ENCODE measurements at regions not wholly inside any gene's neighbourhood (a gene's known extent, or its start where the extent isn't known, plus 50 kb on each side); places are given as distances from the start of the nearest gene placed in this dataset.
A peak's percentile ranks its signal among the peaks of the same experiment; 100 is the strongest.

DNA sequence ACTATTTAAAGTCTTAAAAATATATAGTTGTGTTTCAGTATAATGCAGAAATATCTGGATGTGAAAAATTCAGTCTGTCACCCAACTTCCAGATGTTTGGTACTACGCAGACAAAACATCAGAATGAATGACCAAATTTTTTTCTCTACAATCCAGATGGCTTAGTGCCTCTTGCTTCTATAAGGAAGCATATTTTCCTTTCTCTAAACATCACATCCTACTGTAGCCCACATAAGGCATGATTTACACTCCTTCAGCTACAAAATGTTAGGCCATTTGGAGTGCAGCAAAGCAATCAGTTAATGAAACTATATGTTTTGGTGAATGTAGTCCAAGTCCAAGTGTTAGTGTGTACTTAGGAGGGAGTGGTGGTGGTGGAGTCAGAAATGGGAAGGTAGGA is 162.9 kb upstream of the SIX2 start:
- DNase-seq: no peak

DNA sequence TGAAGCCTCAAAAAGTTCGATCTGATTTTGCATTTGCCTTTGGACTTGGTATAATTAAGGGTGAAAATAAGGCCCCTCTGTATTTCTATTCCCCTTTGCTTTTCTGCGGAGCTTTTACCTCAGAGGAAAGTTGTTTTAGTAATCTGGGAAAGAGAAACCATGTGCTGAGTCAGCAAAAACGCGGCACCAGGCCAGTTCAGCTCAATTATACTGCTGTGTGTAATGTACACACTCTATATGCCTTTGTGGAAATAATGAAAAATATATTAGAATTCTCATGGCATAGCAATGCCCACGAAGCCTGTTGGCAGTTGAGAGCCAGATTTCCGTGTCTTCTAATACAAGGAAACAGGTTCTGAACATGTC is 161.9 kb upstream of the SIX2 start:
- no peak for DNase-seq

DNA sequence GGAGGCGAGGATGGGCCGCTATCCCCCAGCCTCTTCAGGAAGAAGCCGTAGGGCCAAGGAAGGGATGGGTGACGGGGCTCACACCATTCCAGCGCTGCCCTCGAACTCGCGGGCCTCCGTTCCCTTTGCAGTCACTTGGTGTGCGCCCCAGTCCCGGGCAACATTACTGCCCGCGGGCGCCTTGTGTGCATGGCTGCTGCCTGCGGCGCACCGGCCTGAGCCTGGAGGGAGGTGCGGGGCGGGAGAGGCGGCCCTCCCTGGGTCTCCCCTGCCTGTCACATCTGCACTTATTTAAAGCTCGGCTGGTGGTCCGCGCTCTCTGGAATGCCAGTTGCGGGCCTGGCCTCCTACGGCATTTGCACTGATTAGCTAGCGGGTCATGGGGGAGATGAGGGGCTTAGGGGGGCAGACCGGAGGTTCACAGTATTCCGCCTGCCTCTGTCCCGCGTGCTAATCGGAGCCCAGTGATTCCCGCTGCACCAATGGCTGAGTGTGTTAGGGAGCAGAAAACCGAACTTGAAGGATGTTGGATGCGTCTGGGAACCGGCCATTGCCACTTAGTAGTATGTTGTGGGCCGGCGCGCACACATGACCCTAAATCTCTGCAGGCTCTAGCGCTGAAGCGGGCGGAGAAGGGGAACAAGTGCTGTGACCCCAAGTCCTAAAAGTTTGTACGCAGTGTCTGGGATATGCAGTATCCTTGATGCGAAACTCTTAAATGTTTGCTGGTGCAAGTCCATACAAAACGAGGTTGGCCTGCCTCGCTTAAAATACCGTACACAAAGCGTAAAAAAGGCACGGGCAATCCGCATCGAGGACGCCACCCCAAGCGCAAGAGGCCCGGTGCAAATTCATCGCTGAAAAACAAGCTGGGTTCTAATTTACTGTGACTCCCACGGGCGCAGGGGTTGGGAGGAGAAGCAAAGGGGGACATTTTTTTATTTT is 161.2 kb upstream of the SIX2 start:
- no peak for DNase-seq

DNA sequence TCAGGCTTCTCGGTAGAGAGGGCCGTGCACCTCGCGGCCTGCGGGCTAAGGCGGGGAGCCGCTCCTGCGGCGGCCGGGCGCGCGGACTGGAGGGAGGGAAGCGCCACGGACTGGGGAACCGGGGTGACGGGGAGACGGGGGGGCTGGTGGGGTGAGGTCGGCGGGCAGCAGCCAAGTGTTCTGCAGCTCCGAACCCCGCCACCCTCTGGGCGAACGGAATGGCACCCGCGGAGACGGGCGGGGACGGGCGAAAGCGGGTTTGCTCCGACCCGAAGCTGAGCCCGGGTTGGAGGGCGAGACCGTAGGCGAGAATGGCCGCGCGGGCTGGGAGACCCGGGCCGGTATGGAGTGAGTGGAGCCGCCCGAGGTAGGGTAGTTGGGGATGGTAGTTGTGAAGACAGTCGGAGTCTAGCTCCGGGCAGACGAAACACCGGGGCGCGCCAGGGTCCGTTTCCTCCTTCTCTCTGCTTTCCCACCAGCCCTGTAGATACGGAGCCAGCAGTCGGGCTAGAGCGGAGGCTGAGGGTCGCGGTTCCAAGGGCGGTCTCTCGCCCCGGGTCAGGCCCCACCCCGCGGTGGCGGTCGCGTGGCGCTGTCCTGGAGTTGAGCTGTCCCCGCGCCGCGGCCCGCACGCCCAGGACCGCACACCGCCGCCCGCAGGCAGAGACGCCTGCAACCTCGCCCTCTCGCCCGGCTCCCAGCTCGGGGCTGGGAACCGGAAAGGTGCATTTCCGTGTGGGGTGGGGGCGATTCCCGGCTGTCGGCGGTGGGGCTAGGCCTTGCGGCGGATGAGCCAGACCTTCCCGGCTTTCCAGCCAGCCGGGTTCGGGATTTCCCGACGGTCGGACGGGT is 160.3 kb upstream of the SIX2 start:
- DNase-seq: peak; percentile 28

DNA sequence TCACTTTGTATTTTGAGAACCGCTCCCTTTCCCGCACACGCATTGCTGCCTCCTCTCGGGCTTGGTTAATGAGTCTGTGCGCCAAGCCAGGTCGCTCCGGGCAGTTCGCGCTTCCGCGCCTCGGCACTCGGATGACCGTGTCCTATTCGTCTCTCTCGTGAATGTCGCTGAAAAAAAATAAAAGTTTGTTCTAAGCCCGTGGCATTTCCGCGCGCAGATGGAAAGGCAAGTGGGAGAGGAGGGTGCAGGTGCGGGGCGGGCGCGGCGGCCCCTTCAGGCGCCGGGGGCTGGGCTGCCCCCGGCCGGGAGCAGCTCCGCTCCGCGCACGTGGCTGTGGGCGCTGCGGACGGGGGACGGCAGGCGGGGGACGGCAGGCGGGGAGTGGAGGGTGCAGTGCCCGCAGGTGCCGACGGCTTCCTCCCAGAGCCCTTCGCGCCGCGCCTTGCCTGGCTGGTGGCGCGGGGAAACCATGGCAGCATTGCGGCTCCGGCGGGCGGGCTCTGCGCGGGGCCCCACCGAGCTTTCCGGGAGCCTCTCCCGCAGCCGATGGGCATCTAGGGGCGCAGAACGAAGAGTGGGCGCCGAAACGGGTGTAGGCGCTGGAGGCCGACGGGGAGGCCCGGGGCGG is 159.6 kb upstream of the SIX2 start:
- peak; percentile 24 for DNase-seq

DNA sequence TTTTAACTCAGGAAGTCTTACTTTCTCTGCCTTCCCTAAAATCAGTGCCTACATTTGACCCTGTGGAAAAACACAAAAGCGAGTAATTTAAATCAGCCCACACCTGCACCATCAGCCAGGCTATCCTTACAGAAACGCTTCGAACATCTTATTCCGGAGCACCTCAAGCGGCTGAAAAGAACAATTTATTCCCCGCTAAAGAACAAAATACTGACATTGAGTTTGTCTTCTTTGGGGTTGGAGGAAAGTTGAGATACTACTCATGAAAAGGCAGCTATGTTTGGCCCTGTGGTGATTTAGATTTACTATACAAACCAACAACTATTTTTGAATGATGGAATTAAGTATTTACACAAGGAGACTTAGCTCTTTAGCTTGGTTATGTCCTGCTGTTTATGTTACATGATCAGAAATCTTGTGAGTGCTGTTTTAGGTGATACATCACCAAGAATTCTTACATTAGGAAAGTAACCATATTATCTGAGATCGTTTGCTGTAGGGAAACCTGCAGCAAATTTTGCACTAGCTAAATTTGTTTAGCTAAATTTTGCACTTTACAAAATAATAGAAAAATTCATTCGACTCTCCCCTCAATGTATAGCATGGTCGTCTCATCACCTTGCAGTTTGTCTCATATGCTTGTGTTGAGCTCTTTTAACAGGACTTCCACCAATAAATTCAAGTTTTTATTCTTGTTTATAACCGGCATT is 158.8 kb upstream of the SIX2 start:
- DNase-seq: no peak

DNA sequence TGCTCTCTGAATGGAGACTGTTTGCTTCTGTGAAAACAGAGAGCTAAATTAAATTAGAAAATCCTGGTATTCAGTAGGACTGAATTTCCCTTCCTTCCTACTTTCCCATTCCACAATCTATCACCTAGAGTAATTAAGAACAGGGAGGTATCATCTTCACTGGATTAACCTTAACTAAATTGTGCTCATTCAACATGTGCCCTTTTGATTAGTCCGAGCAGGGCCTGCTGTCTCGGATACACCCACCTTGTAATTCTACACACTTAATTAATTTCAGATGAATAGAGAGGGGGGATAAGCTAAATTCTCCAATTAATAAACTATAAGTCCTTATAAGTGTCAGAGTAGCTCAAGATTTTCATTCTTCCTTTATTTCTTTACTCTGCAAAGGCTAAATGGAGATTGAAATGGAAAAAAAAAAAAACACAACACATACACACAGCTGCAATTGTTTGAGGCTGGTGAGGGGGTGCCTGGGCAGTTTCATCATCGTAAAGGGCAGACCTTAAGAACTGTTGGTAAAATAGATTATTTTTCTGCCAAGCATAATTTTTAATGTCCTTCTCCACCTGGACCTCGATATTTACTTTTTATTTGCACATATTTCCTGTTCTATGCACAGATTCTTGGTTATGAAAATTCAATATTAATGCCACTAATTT is 157.1 kb upstream of the SIX2 start:
- no peak for DNase-seq

DNA sequence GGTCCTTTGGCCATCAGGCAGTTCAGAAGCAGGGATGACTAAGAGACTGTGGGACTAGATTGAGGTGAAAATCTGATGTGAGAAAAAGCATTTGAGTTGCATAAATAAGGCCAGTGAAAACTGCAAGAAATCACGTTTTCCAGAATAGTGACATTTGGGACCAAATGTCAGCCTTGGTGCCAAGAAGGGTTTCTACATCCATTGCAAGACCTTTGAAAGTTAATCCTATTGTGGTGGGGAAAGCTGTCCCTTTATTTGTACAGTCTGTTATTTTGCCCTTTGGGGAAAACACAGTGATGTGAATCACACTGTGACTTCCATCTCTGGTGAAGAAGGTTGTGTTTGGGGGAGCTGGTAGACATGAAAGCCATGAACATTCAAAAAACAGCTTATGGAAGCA is 153.5 kb upstream of the SIX2 start:
- DNase-seq: no peak

DNA sequence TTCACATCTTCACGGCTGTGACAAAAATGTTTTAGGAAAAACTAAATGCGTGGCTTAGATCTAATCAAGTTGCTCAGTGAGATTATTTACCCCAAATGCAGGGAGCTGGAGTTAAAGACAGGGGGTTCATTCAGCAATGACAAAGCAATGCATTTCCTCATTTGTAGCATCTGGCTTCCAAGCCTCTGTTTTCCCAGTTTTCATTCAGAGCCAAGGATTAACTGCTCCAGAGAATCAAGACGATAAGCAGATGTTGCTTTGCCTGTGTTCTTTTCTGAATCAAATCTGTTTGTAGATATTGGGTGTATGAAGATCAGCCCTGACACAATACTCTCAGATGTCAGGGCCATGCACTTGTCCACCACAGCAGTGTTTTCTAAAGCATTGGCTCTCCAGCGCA is 147.4 kb upstream of the SIX2 start:
- DNase-seq: no peak

DNA sequence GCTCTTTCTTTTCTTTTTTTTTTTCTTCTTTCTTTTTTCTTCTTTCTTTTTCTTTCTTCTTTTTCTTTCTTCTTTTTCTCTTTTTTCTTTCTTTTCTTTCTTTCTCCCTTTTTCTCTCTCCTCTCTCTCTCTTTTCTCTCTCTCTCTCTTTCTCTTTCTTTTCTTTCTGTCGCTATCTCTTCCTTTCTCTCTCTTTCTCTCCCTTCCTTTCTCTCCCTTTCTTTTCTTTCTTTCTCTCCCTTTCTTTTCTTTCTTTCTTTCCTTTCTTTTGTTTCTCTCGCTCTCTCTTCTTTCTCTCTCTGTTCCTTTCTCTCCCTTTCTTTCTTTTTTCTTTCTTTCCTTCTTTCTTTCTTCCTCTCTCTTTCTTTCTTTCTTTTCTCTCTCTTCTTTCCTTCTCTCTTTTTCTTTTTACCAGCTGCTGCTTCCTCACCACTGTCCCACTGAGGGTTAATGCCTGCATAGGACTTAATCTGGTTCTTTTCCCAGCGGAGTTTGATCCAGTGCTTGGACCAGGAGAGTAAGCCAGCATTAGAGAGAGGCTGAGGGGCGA is 145.4 kb upstream of the SIX2 start:
- no peak for DNase-seq

DNA sequence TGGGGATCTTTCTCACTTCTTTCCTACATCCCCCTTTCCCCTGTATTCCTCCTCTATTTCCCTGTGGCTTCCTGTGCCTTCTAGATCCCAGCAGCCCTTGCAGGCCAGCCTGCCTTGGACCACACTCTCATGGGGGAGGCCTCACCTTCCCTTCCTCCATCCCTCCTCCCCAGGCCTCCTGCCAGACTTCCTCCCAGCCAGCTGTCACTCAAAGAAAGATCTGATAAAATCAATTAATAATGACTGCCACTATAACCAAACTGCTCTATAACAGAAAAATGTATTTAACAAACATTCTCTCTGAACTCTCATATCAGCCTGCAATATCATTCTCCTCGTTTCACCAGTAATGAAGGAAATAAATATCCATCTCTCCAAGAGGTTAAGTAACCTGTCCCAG is 144.9 kb upstream of the SIX2 start:
- no peak for DNase-seq

DNA sequence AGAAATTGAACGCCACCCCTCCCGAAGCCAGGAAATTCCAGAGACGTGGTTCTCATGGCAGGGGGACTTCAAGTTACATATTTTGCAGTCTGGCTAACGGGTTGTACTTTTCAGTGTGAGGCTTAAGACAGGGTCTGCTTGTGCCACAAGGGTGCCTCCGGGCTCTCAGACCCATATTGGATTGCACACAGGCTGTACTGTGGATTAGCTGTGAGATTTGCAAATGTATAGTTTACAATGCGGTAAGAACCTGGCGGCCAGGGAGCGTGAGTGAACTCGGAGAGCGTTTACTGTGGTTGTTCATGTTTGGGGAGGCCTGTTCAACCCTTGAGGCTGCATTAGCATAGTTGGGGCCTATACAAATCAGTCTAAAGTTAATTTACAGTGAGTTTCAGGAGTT is 143.9 kb upstream of the SIX2 start:
- DNase-seq: no peak

DNA sequence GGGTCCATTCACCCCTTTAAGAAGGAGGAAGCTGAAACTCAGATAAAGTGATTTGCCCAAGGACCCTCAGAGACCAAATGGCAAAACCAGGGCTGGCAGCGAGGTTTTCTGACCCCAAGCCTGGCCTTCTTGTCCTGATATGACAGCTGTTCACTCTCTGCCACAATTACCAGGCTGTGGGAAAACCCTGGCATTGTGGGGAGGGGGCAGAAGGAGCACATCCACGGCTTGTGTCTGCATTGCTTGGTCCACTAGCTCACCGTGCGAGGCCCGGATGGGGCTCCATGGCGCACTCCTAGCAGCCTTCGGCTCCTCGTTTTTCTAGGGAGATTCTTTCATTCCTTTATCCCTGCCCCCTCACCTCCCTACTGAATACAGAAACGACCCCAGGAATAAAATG is 143.4 kb upstream of the SIX2 start:
- no peak for DNase-seq

DNA sequence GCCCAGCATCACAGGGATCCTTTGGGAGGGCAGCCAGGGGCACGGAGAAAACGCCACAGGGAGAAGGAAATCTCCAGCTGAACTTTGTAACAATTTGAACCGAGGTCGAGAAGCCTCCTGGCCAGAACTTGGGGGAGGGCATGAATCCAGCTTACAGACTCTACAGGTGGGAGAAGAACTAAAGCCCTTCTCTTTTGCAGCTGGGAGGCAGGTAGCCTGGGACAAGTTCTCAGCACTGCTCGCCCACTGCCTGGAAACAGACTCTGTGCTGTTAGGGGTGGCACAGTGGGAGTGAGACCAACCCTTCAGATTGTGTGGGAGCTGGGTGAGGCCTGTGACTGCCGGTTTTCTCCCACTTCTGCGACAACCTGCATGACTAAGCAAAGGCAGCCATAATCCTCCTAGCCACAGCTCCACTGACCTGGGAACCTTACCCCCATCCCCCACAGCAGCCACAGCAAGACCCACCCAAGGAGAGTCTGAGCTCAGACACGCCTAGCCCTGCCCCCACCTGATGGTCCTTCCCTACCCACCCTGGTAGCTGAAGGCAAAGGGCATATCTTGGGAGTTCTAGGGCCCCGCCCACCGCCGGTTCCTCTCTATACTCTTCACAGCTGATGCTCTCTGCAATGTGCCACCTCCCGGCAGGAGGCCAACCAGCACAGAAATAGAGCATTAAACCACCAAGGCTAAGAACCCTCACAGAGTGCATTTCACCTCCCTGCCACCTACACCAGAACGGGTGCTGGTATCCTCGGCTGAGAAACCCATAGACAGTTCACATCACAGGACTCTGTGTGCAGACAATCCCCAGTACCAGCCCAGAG is 136.0 kb upstream of the SIX2 start:
- DNase-seq: no peak

DNA sequence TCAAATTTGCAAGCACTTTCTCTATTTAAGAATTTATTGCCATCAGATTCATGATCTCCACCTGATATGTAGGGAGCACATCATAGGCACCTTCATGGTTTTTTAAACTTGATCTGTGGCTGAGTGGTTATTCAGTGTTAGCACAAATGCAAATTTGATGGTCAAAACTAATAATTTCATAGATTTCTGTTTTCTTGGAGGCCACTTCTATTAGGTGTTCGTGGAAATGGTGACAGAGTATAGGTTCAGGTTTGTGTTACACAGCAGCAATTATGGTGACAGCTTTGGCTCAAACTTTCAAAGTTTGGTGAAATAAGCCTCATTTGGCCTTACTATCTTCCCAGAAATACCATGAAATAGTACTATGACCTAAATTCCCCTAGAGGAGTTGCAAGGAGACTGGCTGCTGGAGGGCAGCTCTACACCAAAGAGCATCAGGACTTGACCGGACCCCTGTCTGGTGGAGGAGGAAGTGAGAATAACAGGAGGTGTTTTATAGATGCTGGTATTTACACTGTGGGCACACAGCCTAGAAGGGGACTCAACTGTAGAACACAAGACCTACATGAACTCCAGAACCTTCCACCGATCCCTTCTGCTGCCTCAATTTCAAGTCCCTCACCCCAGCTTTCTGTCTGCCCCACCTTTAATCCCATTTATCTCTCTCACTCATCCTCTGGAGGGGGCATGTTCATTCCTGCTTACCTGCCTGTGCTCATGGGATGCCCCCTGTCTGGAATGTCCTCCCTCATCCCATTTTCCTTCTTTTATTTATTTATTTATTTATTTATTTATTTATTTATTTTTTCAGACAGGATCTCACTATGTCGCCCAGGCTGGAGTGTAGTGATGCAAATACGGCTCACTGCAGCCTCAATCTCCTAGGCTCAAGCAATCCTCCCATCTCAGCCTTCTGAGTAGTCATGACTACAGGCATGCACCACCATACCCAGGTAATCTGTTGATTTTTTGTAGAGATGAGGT is 132.9 kb upstream of the SIX2 start:
- no peak for DNase-seq

DNA sequence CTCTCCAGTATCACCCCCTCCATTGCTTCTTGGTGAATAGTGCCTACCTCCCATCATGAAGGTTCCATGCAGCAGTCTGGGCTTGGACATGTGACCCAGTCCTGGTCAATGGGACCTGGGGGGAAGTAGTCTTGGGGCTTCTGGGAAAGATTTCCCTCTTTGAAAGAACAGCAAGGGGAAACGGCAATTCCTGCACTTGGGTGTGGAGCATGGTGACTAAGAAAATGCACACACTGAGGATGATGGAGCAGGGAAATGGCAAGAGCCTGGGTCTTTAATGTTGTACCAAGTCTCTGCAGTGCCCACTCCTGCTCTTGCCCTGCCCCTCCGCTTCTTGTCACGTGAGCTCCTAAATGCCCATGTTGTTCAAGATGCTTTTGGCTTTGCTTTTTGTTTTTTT is 131.4 kb upstream of the SIX2 start:
- no peak for DNase-seq

DNA sequence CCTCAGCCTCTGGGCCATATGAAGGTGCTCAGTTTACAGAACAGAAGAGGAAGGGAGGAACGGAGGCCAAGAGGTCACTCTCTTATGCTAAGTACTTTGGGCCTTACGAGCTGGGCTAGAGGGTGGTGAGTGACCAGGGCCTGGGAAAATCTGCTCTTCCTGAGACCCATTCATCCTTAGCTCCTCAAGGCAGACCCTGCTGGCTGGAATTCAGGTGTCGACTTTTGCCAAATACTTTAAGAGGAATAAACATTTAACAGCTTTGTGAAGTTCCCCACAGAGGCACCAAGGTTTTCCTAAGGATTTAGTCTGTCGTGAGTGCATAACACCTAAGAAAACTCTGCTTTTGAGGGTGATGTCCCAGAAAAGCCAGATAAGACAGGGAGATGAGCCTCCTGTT is 129.7 kb upstream of the SIX2 start:
- DNase-seq: no peak

DNA sequence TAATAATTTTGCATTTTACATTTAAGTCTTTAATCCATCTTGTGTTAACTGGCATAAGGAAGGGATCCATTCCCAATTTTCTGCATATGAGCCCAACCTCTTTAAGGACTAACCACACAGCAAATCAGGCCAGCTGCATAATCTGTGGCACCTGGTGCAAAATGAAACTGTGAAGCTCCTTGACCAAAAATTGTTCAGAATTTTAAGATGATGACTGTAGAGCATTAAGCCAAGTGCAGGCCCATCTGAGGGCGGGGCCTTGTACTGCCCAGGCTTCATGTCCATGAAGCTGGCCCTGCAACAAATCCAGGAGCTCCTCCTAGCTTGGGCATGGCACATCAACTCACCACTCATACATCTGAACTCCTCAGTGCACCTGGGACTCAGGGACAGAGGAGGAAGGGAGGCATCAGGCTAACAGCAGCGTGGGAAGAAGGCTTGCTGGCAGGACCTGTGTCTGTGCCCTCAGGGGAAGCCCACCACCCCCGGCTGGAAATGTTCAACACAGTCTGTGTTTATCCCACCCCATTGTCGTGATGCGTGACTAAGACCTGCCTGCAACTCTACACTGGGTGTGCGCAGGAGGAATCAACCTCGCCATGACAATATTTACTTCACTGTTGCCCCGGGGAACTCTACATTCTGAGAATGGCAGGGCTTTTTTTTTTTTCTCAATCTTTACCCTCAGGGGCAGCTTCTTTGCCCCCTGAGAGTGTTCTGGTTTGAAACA is 128.9 kb upstream of the SIX2 start:
- no peak for DNase-seq

DNA sequence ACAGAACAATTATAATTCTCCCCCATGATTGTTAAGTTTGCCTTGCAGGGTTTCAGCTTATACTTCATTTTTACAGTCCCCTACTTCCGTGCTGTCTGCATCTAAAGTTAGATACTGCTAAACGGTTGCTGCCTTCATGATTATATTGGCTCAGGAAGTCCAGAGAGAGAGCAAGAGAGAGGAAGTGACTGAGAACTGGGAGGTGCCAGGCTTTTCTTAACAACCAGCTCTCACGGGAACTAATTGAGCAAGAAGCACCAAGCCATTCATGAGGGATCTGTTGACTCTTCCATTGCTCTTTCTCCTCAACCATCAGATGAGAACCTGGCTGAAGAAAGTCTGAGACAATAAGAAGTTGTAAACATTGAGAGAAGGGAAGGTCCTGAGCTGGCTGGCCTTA is 125.5 kb upstream of the SIX2 start:
- no peak for DNase-seq
